ENCODE measurements at regions not wholly inside any gene's neighbourhood (a gene's known extent, or its start where the extent isn't known, plus 50 kb on each side); places are given as distances from the start of the nearest gene placed in this dataset.
"Not testable (repeated sequence)": the region's sequence is repeated elsewhere in the genome, so short reads cannot be mapped to it uniquely, and the experiment has no call there.

- peaks cover 8% of the 10 kb centered on the region for H3K27me3 Mint-ChIP-seq
- H3K9me3 Mint-ChIP-seq (ENCODE audit: low read depth), result peaks cover 4% of the 10 kb centered on the region
- CTCF ChIA-PET, result no interaction called here
- H3K4me1 Mint-ChIP-seq, result peaks cover 4% of the 10 kb centered on the region
- intact Hi-C loops (cut with DNase I, micrococcal nuclease), result no loop called here
- ATAC-seq (no peak), DNase-seq (no peak)
- no peak overlapping the region for H3K27ac Mint-ChIP-seq
- POLR2A ChIA-PET, result no interaction called here
- no peak overlapping the region for H3K4me3 Mint-ChIP-seq
- H3K36me3 Mint-ChIP-seq (ENCODE audit: low read depth), result no peaks in the 10 kb centered on the region
Observed at GRCh38 chr7:102047-102711, 90.2 kb upstream of the FAM20C start.

GRCh38 chr7:102721-103120 is 89.7 kb upstream of the FAM20C start:
- peaks cover 4% of the 10 kb centered on the region for H3K9me3 Mint-ChIP-seq (ENCODE audit: low read depth)
- no peaks in the 10 kb centered on the region for H3K36me3 Mint-ChIP-seq (ENCODE audit: low read depth)
- H3K27ac Mint-ChIP-seq, result no peak overlapping the region
- POLR2A ChIA-PET, result no interaction called here
- intact Hi-C loops (cut with DNase I, micrococcal nuclease), result no loop called here
- peaks cover 4% of the 10 kb centered on the region for H3K4me1 Mint-ChIP-seq
- peaks cover 6% of the 10 kb centered on the region for H3K27me3 Mint-ChIP-seq
- ATAC-seq, result no peak
- CTCF ChIA-PET, result no interaction called here
- no peak overlapping the region for H3K4me3 Mint-ChIP-seq
- DNase-seq, result no peak

- DNase-seq; H3K27me3 Mint-ChIP-seq; POLR2A ChIA-PET; H3K4me1 Mint-ChIP-seq; H3K36me3 Mint-ChIP-seq (ENCODE audit: low read depth); CTCF ChIA-PET; H3K27ac Mint-ChIP-seq; ATAC-seq; H3K4me3 Mint-ChIP-seq; H3K9me3 Mint-ChIP-seq (ENCODE audit: low read depth); intact Hi-C loops (cut with DNase I, micrococcal nuclease): not testable (repeated sequence)
Observed at GRCh38 chr7:103981-104380, 88.4 kb upstream of the FAM20C start.

GRCh38 chr7:105002-105401 is 87.4 kb upstream of the FAM20C start:
- H3K27me3 Mint-ChIP-seq, result peaks cover 7% of the 10 kb centered on the region
- H3K36me3 Mint-ChIP-seq (ENCODE audit: low read depth), result no peaks in the 10 kb centered on the region
- ChIA-PET CTCF (no interaction called here), POLR2A (no interaction called here)
- no peak for ATAC-seq
- H3K4me1 Mint-ChIP-seq, result peaks cover 4% of the 10 kb centered on the region
- H3K9me3 Mint-ChIP-seq (ENCODE audit: low read depth), result no peaks in the 10 kb centered on the region
- H3K4me3 Mint-ChIP-seq, result no peak overlapping the region
- DNase-seq, result no peak
- intact Hi-C loops (cut with DNase I, micrococcal nuclease), result no loop called here
- no peak overlapping the region for H3K27ac Mint-ChIP-seq

GRCh38 chr7:106356-106755 is 86.0 kb upstream of the FAM20C start:
- POLR2A ChIA-PET, result no interaction called here
- Mint-ChIP-seq H3K36me3 (ENCODE audit: low read depth) (no peaks in the 10 kb centered on the region), H3K9me3 (ENCODE audit: low read depth) (peaks cover 2% of the 10 kb centered on the region), H3K27me3 (peaks cover 15% of the 10 kb centered on the region), H3K4me3 (no peak overlapping the region), H3K4me1 (peaks cover 4% of the 10 kb centered on the region), H3K27ac (no peak overlapping the region)
- CTCF ChIA-PET, result no interaction called here
- intact Hi-C loops (cut with DNase I, micrococcal nuclease), result no loop called here
- ATAC-seq, result no peak
- DNase-seq, result no peak

- Mint-ChIP-seq H3K4me3 (no peak overlapping the region), H3K36me3 (ENCODE audit: low read depth) (no peaks in the 10 kb centered on the region), H3K9me3 (ENCODE audit: low read depth) (peaks cover 5% of the 10 kb centered on the region), H3K27ac (no peak overlapping the region), H3K27me3 (peaks cover 18% of the 10 kb centered on the region), H3K4me1 (peaks cover 4% of the 10 kb centered on the region)
- intact Hi-C loops (cut with DNase I, micrococcal nuclease), result no loop called here
- CTCF ChIA-PET, result no interaction called here
- no peak for ATAC-seq
- DNase-seq, result no peak
- POLR2A ChIA-PET, result no interaction called here
Observed at GRCh38 chr7:107233-107632, 85.1 kb upstream of the FAM20C start.

GRCh38 chr7:107907-108306 is 84.5 kb upstream of the FAM20C start:
- CTCF ChIA-PET, result no interaction called here
- Mint-ChIP-seq H3K27ac (no peak overlapping the region), H3K36me3 (ENCODE audit: low read depth) (no peaks in the 10 kb centered on the region), H3K27me3 (peaks cover 22% of the 10 kb centered on the region), H3K4me1 (no peaks in the 10 kb centered on the region), H3K9me3 (ENCODE audit: low read depth) (peaks cover 9% of the 10 kb centered on the region), H3K4me3 (no peak overlapping the region)
- intact Hi-C loops (cut with DNase I, micrococcal nuclease), result no loop called here
- POLR2A ChIA-PET, result no interaction called here
- DNase-seq (no peak), ATAC-seq (no peak)

- Mint-ChIP-seq H3K36me3 (ENCODE audit: low read depth) (no peaks in the 10 kb centered on the region), H3K27me3 (peaks cover 27% of the 10 kb centered on the region), H3K27ac (no peak overlapping the region), H3K4me3 (no peak overlapping the region), H3K9me3 (ENCODE audit: low read depth) (peaks cover 20% of the 10 kb centered on the region), H3K4me1 (no peaks in the 10 kb centered on the region)
- intact Hi-C loops (cut with DNase I, micrococcal nuclease), result no loop called here
- POLR2A ChIA-PET, result no interaction called here
- CTCF ChIA-PET, result no interaction called here
- ATAC-seq, result no peak
- DNase-seq, result no peak
Observed at GRCh38 chr7:109094-109493, 83.3 kb upstream of the FAM20C start.

- Mint-ChIP-seq H3K9me3 (ENCODE audit: low read depth) (peaks cover 22% of the 10 kb centered on the region), H3K4me1 (no peaks in the 10 kb centered on the region), H3K27ac (no peak overlapping the region), H3K4me3 (no peak overlapping the region), H3K27me3 (peaks cover 32% of the 10 kb centered on the region), H3K36me3 (ENCODE audit: low read depth) (no peaks in the 10 kb centered on the region)
- DNase-seq, result no peak
- ATAC-seq, result no peak
- ChIA-PET POLR2A (no interaction called here), CTCF (no interaction called here)
- intact Hi-C loops (cut with DNase I, micrococcal nuclease), result no loop called here
Observed at GRCh38 chr7:109898-110556, 82.3 kb upstream of the FAM20C start.

- intact Hi-C loops (cut with DNase I, micrococcal nuclease), result no loop called here
- Mint-ChIP-seq H3K9me3 (ENCODE audit: low read depth) (peaks cover 24% of the 10 kb centered on the region), H3K4me3 (no peak overlapping the region), H3K36me3 (ENCODE audit: low read depth) (no peaks in the 10 kb centered on the region), H3K27ac (no peak overlapping the region), H3K4me1 (no peaks in the 10 kb centered on the region), H3K27me3 (peaks cover 34% of the 10 kb centered on the region)
- ChIA-PET POLR2A (no interaction called here), CTCF (no interaction called here)
- DNase-seq (no peak), ATAC-seq (no peak)
Observed at GRCh38 chr7:110557-111232, 81.7 kb upstream of the FAM20C start.

GRCh38 chr7:111591-111990 is 80.8 kb upstream of the FAM20C start:
- Mint-ChIP-seq H3K27me3 (peaks cover 39% of the 10 kb centered on the region), H3K4me1 (no peaks in the 10 kb centered on the region), H3K9me3 (ENCODE audit: low read depth) (peaks cover 24% of the 10 kb centered on the region), H3K4me3 (no peak overlapping the region), H3K36me3 (ENCODE audit: low read depth) (no peaks in the 10 kb centered on the region), H3K27ac (no peak overlapping the region)
- ChIA-PET CTCF (no interaction called here), POLR2A (no interaction called here)
- intact Hi-C loops (cut with DNase I, micrococcal nuclease), result no loop called here
- ATAC-seq (no peak), DNase-seq (no peak)

GRCh38 chr7:112881-113280 is 79.5 kb upstream of the FAM20C start:
- no peak for DNase-seq
- Mint-ChIP-seq H3K27ac (no peak overlapping the region), H3K27me3 (peaks cover 41% of the 10 kb centered on the region), H3K36me3 (ENCODE audit: low read depth) (no peaks in the 10 kb centered on the region), H3K9me3 (ENCODE audit: low read depth) (peaks cover 24% of the 10 kb centered on the region), H3K4me3 (no peak overlapping the region), H3K4me1 (no peaks in the 10 kb centered on the region)
- ChIA-PET POLR2A (no interaction called here), CTCF (no interaction called here)
- intact Hi-C loops (cut with DNase I, micrococcal nuclease), result no loop called here
- ATAC-seq, result no peak
